RWPE2 (cell line): ENCODE measurements at regions not wholly inside any gene's neighbourhood (a gene's known extent, or its start where the extent isn't known, plus 50 kb on each side); places are given as distances from the start of the nearest gene placed in this dataset.

ENCODE experiments used
- ATAC-seq: fragments of 200-7000 bp; cut with Tn5 transposase; 3 replicates; pipeline ENCODE4 v1.9.1; 2021; ENCODE audit warnings: low read depth
- DNase-seq: peaks from one replicate; pipeline ENCODE4 v3.0.0-alpha.2; 2020; ENCODE audit warnings: low spot score
- H3K27ac ChIP-seq: fragments of 450-650 bp; 2 replicates; pipeline ENCODE4 v1.5.1; 2017; ENCODE audit warnings: mild to moderate bottlenecking; ENCODE audit not compliant: poor library complexity, severe bottlenecking
- H3K27me3 ChIP-seq: fragments of 250-450 bp; sonication (Bioruptor Pico); 2 replicates; pipeline ENCODE4 v1.5.1; 2021; ENCODE audit warnings: mild to moderate bottlenecking, moderate library complexity; ENCODE audit not compliant: insufficient read depth, poor library complexity, severe bottlenecking
- H3K36me3 ChIP-seq: fragments of 250-450 bp; sonication (Bioruptor Pico); 2 replicates; pipeline ENCODE4 v1.5.1; 2020; ENCODE audit warnings: low read depth, mild to moderate bottlenecking, moderate library complexity
- H3K4me1 ChIP-seq: fragments of 250-450 bp; sonication (Bioruptor Pico); 2 replicates; pipeline ENCODE4 v1.5.1; 2021; ENCODE audit warnings: mild to moderate bottlenecking, moderate library complexity; ENCODE audit not compliant: insufficient read depth, poor library complexity, severe bottlenecking
- H3K4me3 ChIP-seq: fragments of 250-450 bp; sonication (Bioruptor Pico); 2 replicates; pipeline ENCODE4 v1.5.1; 2021; ENCODE audit warnings: mild to moderate bottlenecking, moderate library complexity; ENCODE audit not compliant: severe bottlenecking
- H3K9me3 ChIP-seq: fragments of 250-450 bp; sonication (Bioruptor Pico); 2 replicates; pipeline ENCODE4 v1.5.1; 2021; ENCODE audit warnings: mild to moderate bottlenecking, moderate library complexity; ENCODE audit not compliant: severe bottlenecking
- CTCF ChIP-seq: fragments of 450-650 bp; IDR thresholded peaks from one replicate; pipeline ENCODE4 v1.5.1; 2017; ENCODE audit warnings: mild to moderate bottlenecking, moderate library complexity; ENCODE audit not compliant: poor library complexity, severe bottlenecking

GRCh38 chr2:126312579-126312978 is 343.4 kb upstream of the GYPC start:
- no peak for TF ChIP-seq CTCF
- H3K27ac ChIP-seq = no peak overlapping the region
- ATAC-seq = no peak
- no peaks in the 10 kb centered on the region for H3K4me1 ChIP-seq
- H3K27me3 ChIP-seq = peaks cover 3% of the 10 kb centered on the region
- no peak overlapping the region for H3K4me3 ChIP-seq
- no peaks in the 10 kb centered on the region for H3K9me3 ChIP-seq
- no peak for DNase-seq
- H3K36me3 ChIP-seq = no peaks in the 10 kb centered on the region

GRCh38 chr2:126315828-126316227 is 340.1 kb upstream of the GYPC start:
- no peak for DNase-seq

GRCh38 chr2:126317790-126318431 is 338.0 kb upstream of the GYPC start:
- H3K27ac ChIP-seq = no peak overlapping the region
- no peak for TF ChIP-seq CTCF
- no peak overlapping the region for H3K4me3 ChIP-seq
- no peaks in the 10 kb centered on the region for H3K27me3 ChIP-seq
- no peaks in the 10 kb centered on the region for H3K9me3 ChIP-seq
- H3K4me1 ChIP-seq = no peaks in the 10 kb centered on the region
- ATAC-seq (no peak), DNase-seq (no peak)
- H3K36me3 ChIP-seq = no peaks in the 10 kb centered on the region

More at GRCh38 chr2:126315828-126316227, 340.1 kb upstream of the GYPC start:
- no peak for TF ChIP-seq CTCF
- H3K36me3 ChIP-seq = no peaks in the 10 kb centered on the region
- H3K4me1 ChIP-seq = no peaks in the 10 kb centered on the region
- ATAC-seq = peak; percentile 54; the same call in 1 of the 3 replicates
- no peak overlapping the region for H3K27ac ChIP-seq
- no peaks in the 10 kb centered on the region for H3K27me3 ChIP-seq
- H3K4me3 ChIP-seq = no peak overlapping the region
- H3K9me3 ChIP-seq = no peaks in the 10 kb centered on the region

GRCh38 chr2:126322342-126322741 is 333.6 kb upstream of the GYPC start:
- H3K9me3 ChIP-seq = no peaks in the 10 kb centered on the region
- no peaks in the 10 kb centered on the region for H3K4me1 ChIP-seq
- H3K27me3 ChIP-seq = no peaks in the 10 kb centered on the region
- no peaks in the 10 kb centered on the region for H3K36me3 ChIP-seq
- no peak for ATAC-seq
- TF ChIP-seq CTCF = no peak
- H3K27ac ChIP-seq = no peak overlapping the region
- no peak overlapping the region for H3K4me3 ChIP-seq
- no peak for DNase-seq

- Histone ChIP-seq H3K4me1 (no peaks in the 10 kb centered on the region), H3K27ac (no peak overlapping the region), H3K36me3 (no peaks in the 10 kb centered on the region), H3K9me3 (no peaks in the 10 kb centered on the region), H3K27me3 (no peaks in the 10 kb centered on the region), H3K4me3 (no peak overlapping the region)
- ATAC-seq = no peak
- DNase-seq = no peak
- no peak for TF ChIP-seq CTCF
Observed at GRCh38 chr2:126325202-126325601, 330.8 kb upstream of the GYPC start.
